ENCODE measurements at regions not wholly inside any gene's neighbourhood (a gene's known extent, or its start where the extent isn't known, plus 50 kb on each side); places are given as distances from the start of the nearest gene placed in this dataset.

DNA sequence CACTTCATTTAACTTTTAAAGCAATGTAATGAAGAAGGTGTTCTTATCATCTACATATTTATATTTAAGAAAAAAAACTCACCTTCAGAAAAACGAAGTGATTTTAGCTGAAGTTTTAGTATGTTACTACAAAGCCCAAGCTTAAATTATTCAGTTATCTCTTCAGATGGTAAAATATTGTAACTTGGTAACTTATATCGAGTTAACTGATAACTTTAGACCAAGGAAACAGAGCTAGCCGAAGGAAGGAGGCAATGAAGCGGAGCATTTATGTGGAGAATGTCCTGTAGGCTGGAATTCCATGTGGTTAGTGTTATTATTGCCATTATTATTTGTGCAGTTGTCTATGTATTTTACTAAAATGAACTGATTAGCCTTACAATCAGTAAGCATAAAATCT, 1102.1 kb upstream of the LCORL start:
- no peak for TF ChIP-seq POLR2A (IDR thresholded peaks at IDR 0.05; ENCODE audit: low read length)
- TF ChIP-seq GATA1 (IDR thresholded peaks at IDR 0.05; ENCODE audit: low read depth, low read length), result no peak

Data from erythroblast (primary cell).